Pancreas (tissue), 10 donors: ENCODE measurements at regions not wholly inside any gene's neighbourhood (a gene's known extent, or its start where the extent isn't known, plus 50 kb on each side); places are given as distances from the start of the nearest gene placed in this dataset.

ENCODE experiments used
- ATAC-seq, 4 donors: fragments of 200-7000 bp; cut with Tn5 transposase; one replicate each; pipeline versions ENCODE4 v1.8.0 to v1.9.1; 2020; ENCODE audit warnings: mild to moderate bottlenecking in 4 of 4, moderate library complexity in 4 of 4
- DNase-seq, 6 donors: peaks; one replicate each; pipeline ENCODE4 v3.0.0-alpha.2; 2020
- FAIRE-seq: peaks from 2 replicates; lab custom pipeline; 2012; peaks lifted over from hg19 to GRCh38; lab: Jason Lieb, UNC
- H3K27ac ChIP-seq, 4 donors: fragments of 200-600 bp; sonication (generic); 1 replicate in 3 of 4; 2 replicates in 1 of 4; pipeline versions ENCODE4 v1.5.0 to v1.8.0; 2020
- H3K27me3 ChIP-seq, 4 donors: fragments of 200-600 bp; one replicate each; pipeline ENCODE4 v1.8.0; 2021
- H3K36me3 ChIP-seq, 3 donors: fragments of 200-600 bp; sonication (generic) in 1 of 3; one replicate each; pipeline versions ENCODE4 v1.5.0 to v1.8.0; 2020 to 2021
- H3K4me1 ChIP-seq, 3 donors: fragments of 200-600 bp; one replicate each; pipeline ENCODE4 v1.8.0; 2021
- H3K4me3 ChIP-seq, 4 donors: fragments of 200-600 bp; sonication (generic) in 2 of 4; one replicate each; pipeline versions ENCODE4 v1.5.0 to v1.8.0; 2020 to 2021
- H3K9me3 ChIP-seq, 4 donors: fragments of 200-600 bp; one replicate each; pipeline ENCODE4 v1.8.0; 2021
- CTCF ChIP-seq, 4 donors: fragments of 200-600 bp; sonication (generic) in 3 of 4; IDR thresholded peaks; one replicate each; pipeline versions ENCODE4 v1.5.0 to v1.8.0; 2021; ENCODE audit warnings: antibody characterized with exemption in 4 of 4
- WGBS, 2 donors: extraction: QIAGEN DNeasy Blood & Tissue Kit; methylation state at CpG; one replicate each; pipeline ENCODE4 v1.1.7; 2013; 5-methylcytosine and 5-hydroxymethylcytosine counted together
- intact Hi-C, 3 donors: fragments of 100-400 bp; cut with DNase I; formaldehyde crosslinking; loops; one replicate each; pipeline versions ENCODE4 v1.11.1 to v1.14.2; 2022
- donor health status: healthy with polysubstance abuse.
- donor health status: DM: no; HTN: no; CAD: no; lungs with moderate emphysema.
- donor health status: DM: no; HTN: no; CAD: no.
- donor health status: control.
- donor health status: control.
- donor health status: Bipolar disorder and iron deficiency.
- donor health status: DM: yes; HTN: yes; CAD: no.
- donor health status: DM: no; HTN: no; CAD: no.
- donor health status: DM: no; HTN: no; CAD: no.
- donor health status: DM: yes; HTN: yes; CAD: no.

DNA sequence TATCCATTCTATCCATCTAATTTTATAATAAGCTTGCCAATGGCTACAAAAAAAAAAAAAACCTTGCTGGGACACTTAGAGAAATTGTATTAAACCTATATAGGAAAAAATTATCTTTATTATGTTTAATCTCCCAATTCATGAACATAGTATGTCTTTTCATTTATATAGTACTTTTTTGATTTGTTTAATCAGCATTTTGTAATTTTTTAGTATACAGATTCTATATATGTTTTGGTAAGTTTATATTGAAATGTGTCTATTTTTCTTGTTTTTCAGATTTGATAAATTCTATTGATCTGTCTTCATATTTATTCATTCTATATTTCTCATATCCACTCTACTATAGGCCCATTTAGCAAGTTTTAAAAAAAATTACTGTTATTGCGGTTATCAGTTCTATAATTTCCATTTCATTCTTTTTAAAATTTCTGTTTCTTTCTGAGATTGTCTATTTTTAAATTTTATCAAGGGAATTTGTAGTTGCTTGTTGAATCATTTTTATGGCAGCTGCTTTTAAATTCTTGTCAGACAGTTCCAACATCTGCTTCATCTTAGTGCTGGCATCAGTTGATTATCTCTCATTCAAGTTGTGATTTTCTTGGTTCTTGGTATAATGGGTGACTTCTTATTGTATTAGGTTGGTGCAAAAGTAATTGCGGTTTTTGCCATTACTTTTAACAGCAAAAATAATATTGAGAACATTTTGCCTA lies 170.1 kb upstream of the S1PR3 start:
- 83 to 92% methylated on average over 2 of the region's 2 CpGs for WGBS, 2 donors
- H3K4me1 ChIP-seq, result no peaks in the 10 kb centered on the region
- TF ChIP-seq CTCF (IDR thresholded peaks at IDR 0.05), result no peak
- ATAC-seq (no peak), DNase-seq (no peak), FAIRE-seq (no peak)
- H3K4me3 ChIP-seq, result no peak overlapping the region
- H3K36me3 ChIP-seq, result no peaks in the 10 kb centered on the region
- no peak overlapping the region for H3K27ac ChIP-seq
- intact Hi-C loops, result no loop called here
- no peaks in the 10 kb centered on the region for H3K9me3 ChIP-seq
- no peaks in the 10 kb centered on the region for H3K27me3 ChIP-seq

- no peak for DNase-seq
- H3K27me3 ChIP-seq, result no peaks in the 10 kb centered on the region
- FAIRE-seq, result no peak
- no peaks in the 10 kb centered on the region for H3K9me3 ChIP-seq
- no peak overlapping the region for H3K27ac ChIP-seq
- TF ChIP-seq CTCF (IDR thresholded peaks at IDR 0.05), result no peak
- no peak for ATAC-seq
- no peak overlapping the region for H3K4me3 ChIP-seq
- 24 to 31% methylated on average over 1 of the region's 1 CpG for WGBS, 2 donors
- H3K36me3 ChIP-seq, result no peaks in the 10 kb centered on the region
- no peaks in the 10 kb centered on the region for H3K4me1 ChIP-seq
- intact Hi-C loops, result no loop called here
These were observed 169.5 kb upstream of the S1PR3 start for GRCh38 chr9:88821746-88822106.

- intact Hi-C loops, result no loop called here
- DNase-seq (no peak), FAIRE-seq (no peak), ATAC-seq (no peak)
- no peak for TF ChIP-seq CTCF (IDR thresholded peaks at IDR 0.05)
- H3K27me3 ChIP-seq, result no peaks in the 10 kb centered on the region
- H3K9me3 ChIP-seq, result no peaks in the 10 kb centered on the region
- no peak overlapping the region for H3K27ac ChIP-seq
- H3K4me1 ChIP-seq, result no peaks in the 10 kb centered on the region
- H3K4me3 ChIP-seq, result no peak overlapping the region
- WGBS, 2 donors, result 87 to 94% methylated on average over 4 of the region's 4 CpGs
- H3K36me3 ChIP-seq, result no peaks in the 10 kb centered on the region
These were observed 166.6 kb upstream of the S1PR3 start for GRCh38 chr9:88824711-88825110.

DNA sequence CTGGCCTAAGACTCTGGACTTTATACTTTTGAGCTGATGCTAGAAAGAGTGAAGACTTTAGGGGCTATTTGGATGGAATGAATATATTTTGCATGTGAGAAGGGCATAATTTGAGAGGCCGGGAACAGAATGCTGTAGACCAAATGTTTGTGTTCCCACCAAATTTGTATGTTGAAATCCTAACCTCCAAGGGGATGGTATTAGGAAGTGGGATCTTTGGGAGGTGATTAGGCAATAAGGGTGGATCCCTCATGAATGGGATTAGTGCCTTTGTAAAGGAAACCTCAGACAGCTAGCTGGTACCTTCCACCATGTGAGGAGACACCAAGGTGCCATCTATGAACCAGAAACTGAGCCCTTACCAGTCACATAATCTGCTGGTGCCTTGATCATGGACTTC lies 165.1 kb upstream of the S1PR3 start:
- Histone ChIP-seq H3K27ac (no peak overlapping the region), H3K4me1 (no peaks in the 10 kb centered on the region), H3K36me3 (no peaks in the 10 kb centered on the region), H3K4me3 (no peak overlapping the region), H3K27me3 (no peaks in the 10 kb centered on the region), H3K9me3 (no peaks in the 10 kb centered on the region)
- TF ChIP-seq CTCF (IDR thresholded peaks at IDR 0.05), result no peak
- ATAC-seq (no peak), FAIRE-seq (no peak), DNase-seq (no peak)
- intact Hi-C loops, result no loop called here
- 88 to 92% methylated on average over 1 of the region's 1 CpG for WGBS, 2 donors

- FAIRE-seq, result no peak
- no peak overlapping the region for H3K27ac ChIP-seq
These were observed 164.5 kb upstream of the S1PR3 start for GRCh38 chr9:88826771-88827181.

More at GRCh38 chr9:88826771-88827181, 164.5 kb upstream of the S1PR3 start:
- intact Hi-C loops, result no loop called here
- Histone ChIP-seq H3K4me3 (no peak overlapping the region), H3K9me3 (no peaks in the 10 kb centered on the region), H3K36me3 (no peaks in the 10 kb centered on the region), H3K27me3 (no peaks in the 10 kb centered on the region), H3K4me1 (no peaks in the 10 kb centered on the region)
- DNase-seq (no peak), ATAC-seq (no peak)
- WGBS, 2 donors, result 88 to 89% methylated on average over 1 of the region's 1 CpG
- TF ChIP-seq CTCF (IDR thresholded peaks at IDR 0.05), result no peak
